ENCODE measurements at regions not wholly inside any gene's neighbourhood (a gene's known extent, or its start where the extent isn't known, plus 50 kb on each side); places are given as distances from the start of the nearest gene placed in this dataset.

- no peaks in the 10 kb centered on the region for H3K36me3 ChIP-seq (ENCODE audit: low read depth)
- no peaks in the 10 kb centered on the region for H3K9me2 ChIP-seq (ENCODE audit: insufficient read depth)
- 26 to 36% methylated on average over 1 of the region's 1 CpG for WGBS, 2 experiments (ENCODE audit: low coverage in 1 of 2, low lambda C conversion rate in 2 of 2, missing lambda C conversion rate in 2 of 2)
- in situ Hi-C loops (cut with MboI): no loop called here
- H3K9me3 ChIP-seq (ENCODE audit: low read depth): no peaks in the 10 kb centered on the region
- H3K4me3 ChIP-seq: no peak overlapping the region
- H3K9ac ChIP-seq: no peak overlapping the region
- no peaks in the 10 kb centered on the region for H4K20me1 ChIP-seq (ENCODE audit: insufficient read depth)
- no peak overlapping the region for H2AFZ ChIP-seq
- no peak overlapping the region for H3K4me2 ChIP-seq (ENCODE audit: unreplicated experiment)
- H3K27me3 ChIP-seq (replicated peaks; ENCODE audit: insufficient read depth): no peaks in the 10 kb centered on the region
- TF ChIP-seq EZH2 (IDR thresholded peaks at IDR 0.05; ENCODE audit: insufficient read depth, poor library complexity, severe bottlenecking): no peak
- TF ChIP-seq EZH2phosphoT487 (IDR thresholded peaks at IDR 0.05; ENCODE audit: insufficient read depth, low read depth): no peak
- no peak overlapping the region for H3K27ac ChIP-seq
- H3F3A ChIP-seq (ENCODE audit: insufficient read depth): no peaks in the 10 kb centered on the region
- DNase-seq: no peak
- H3K4me1 ChIP-seq (ENCODE audit: insufficient read depth): no peaks in the 10 kb centered on the region
- no peaks in the 10 kb centered on the region for H3K79me2 ChIP-seq (ENCODE audit: insufficient read depth)
Measured at GRCh38 chr3:7913283-7913682, 588.3 kb upstream of the LMCD1 start.

- Histone ChIP-seq H3K4me2 (ENCODE audit: unreplicated experiment) (no peak overlapping the region), H3K79me2 (ENCODE audit: insufficient read depth) (no peaks in the 10 kb centered on the region), H3K27ac (no peak overlapping the region), H2AFZ (no peak overlapping the region), H4K20me1 (ENCODE audit: insufficient read depth) (no peaks in the 10 kb centered on the region), H3K9me2 (ENCODE audit: insufficient read depth) (no peaks in the 10 kb centered on the region), H3K9me3 (ENCODE audit: low read depth) (no peaks in the 10 kb centered on the region), H3K4me3 (no peak overlapping the region), H3K27me3 (replicated peaks; ENCODE audit: insufficient read depth) (no peaks in the 10 kb centered on the region), H3K4me1 (ENCODE audit: insufficient read depth) (no peaks in the 10 kb centered on the region), H3F3A (ENCODE audit: insufficient read depth) (no peaks in the 10 kb centered on the region), H3K9ac (no peak overlapping the region), H3K36me3 (ENCODE audit: low read depth) (no peaks in the 10 kb centered on the region)
- in situ Hi-C loops (cut with MboI): no loop called here
- TF ChIP-seq EZH2 (IDR thresholded peaks at IDR 0.05; ENCODE audit: insufficient read depth, poor library complexity, severe bottlenecking): no peak
- TF ChIP-seq EZH2phosphoT487 (IDR thresholded peaks at IDR 0.05; ENCODE audit: insufficient read depth, low read depth): no peak
- WGBS, 2 experiments (ENCODE audit: low coverage in 1 of 2, low lambda C conversion rate in 2 of 2, missing lambda C conversion rate in 2 of 2): 26 to 31% methylated on average over 4 of the region's 4 CpGs
- no peak for DNase-seq
Measured at GRCh38 chr3:7915356-7915755, 586.3 kb upstream of the LMCD1 start.

- Histone ChIP-seq H3K9me2 (ENCODE audit: insufficient read depth) (no peaks in the 10 kb centered on the region), H3K4me3 (no peak overlapping the region), H3K4me2 (ENCODE audit: unreplicated experiment) (no peak overlapping the region), H3F3A (ENCODE audit: insufficient read depth) (no peaks in the 10 kb centered on the region), H3K4me1 (ENCODE audit: insufficient read depth) (no peaks in the 10 kb centered on the region), H3K27ac (no peak overlapping the region), H4K20me1 (ENCODE audit: insufficient read depth) (no peaks in the 10 kb centered on the region), H2AFZ (no peak overlapping the region), H3K36me3 (ENCODE audit: low read depth) (no peaks in the 10 kb centered on the region), H3K27me3 (replicated peaks; ENCODE audit: insufficient read depth) (no peaks in the 10 kb centered on the region), H3K9me3 (ENCODE audit: low read depth) (no peaks in the 10 kb centered on the region), H3K9ac (no peak overlapping the region), H3K79me2 (ENCODE audit: insufficient read depth) (no peaks in the 10 kb centered on the region)
- no peak for DNase-seq
- in situ Hi-C loops (cut with MboI): no loop called here
- WGBS, 2 experiments (ENCODE audit: low coverage in 1 of 2, low lambda C conversion rate in 2 of 2, missing lambda C conversion rate in 2 of 2): 4 to 7% methylated on average over 4 of the region's 4 CpGs
- TF ChIP-seq EZH2 (IDR thresholded peaks at IDR 0.05; ENCODE audit: insufficient read depth, poor library complexity, severe bottlenecking) (no peak), EZH2phosphoT487 (IDR thresholded peaks at IDR 0.05; ENCODE audit: insufficient read depth, low read depth) (no peak)
Measured at GRCh38 chr3:7917443-7918151, 584.0 kb upstream of the LMCD1 start.

GRCh38 chr3:7920211-7920610 is 581.4 kb upstream of the LMCD1 start:
- H3K9me2 ChIP-seq (ENCODE audit: insufficient read depth): no peaks in the 10 kb centered on the region
- no peaks in the 10 kb centered on the region for H3K9me3 ChIP-seq (ENCODE audit: low read depth)
- in situ Hi-C loops (cut with MboI): no loop called here
- no peak overlapping the region for H3K27ac ChIP-seq
- no peaks in the 10 kb centered on the region for H3K27me3 ChIP-seq (replicated peaks; ENCODE audit: insufficient read depth)
- H3K4me2 ChIP-seq (ENCODE audit: unreplicated experiment): no peak overlapping the region
- H3K79me2 ChIP-seq (ENCODE audit: insufficient read depth): no peaks in the 10 kb centered on the region
- TF ChIP-seq EZH2phosphoT487 (IDR thresholded peaks at IDR 0.05; ENCODE audit: insufficient read depth, low read depth) (no peak), EZH2 (IDR thresholded peaks at IDR 0.05; ENCODE audit: insufficient read depth, poor library complexity, severe bottlenecking) (no peak)
- 7 to 10% methylated on average over 6 of the region's 6 CpGs for WGBS, 2 experiments (ENCODE audit: low coverage in 1 of 2, low lambda C conversion rate in 2 of 2, missing lambda C conversion rate in 2 of 2)
- no peaks in the 10 kb centered on the region for H3F3A ChIP-seq (ENCODE audit: insufficient read depth)
- no peak overlapping the region for H3K9ac ChIP-seq
- DNase-seq: no peak
- H2AFZ ChIP-seq: no peak overlapping the region
- H3K36me3 ChIP-seq (ENCODE audit: low read depth): no peaks in the 10 kb centered on the region
- no peaks in the 10 kb centered on the region for H4K20me1 ChIP-seq (ENCODE audit: insufficient read depth)
- H3K4me1 ChIP-seq (ENCODE audit: insufficient read depth): no peaks in the 10 kb centered on the region
- H3K4me3 ChIP-seq: no peak overlapping the region

All from GM23248 (cell line).